Suprapubic skin (tissue), 4 donors: ENCODE measurements at regions not wholly inside any gene's neighbourhood (a gene's known extent, or its start where the extent isn't known, plus 50 kb on each side); places are given as distances from the start of the nearest gene placed in this dataset.

Experiments
- CTCF ChIP-seq, 2 donors: fragments of 200-600 bp in 1 of 2; fragments of 450-650 bp in 1 of 2; sonication (generic) in 1 of 2; IDR thresholded peaks; one replicate each; pipeline ENCODE4 v1.5.1; 2016 to 2019; ENCODE audit warnings: antibody characterized with exemption in 2 of 2, mild to moderate bottlenecking in 1 of 2, moderate library complexity in 1 of 2
- EP300 ChIP-seq: sonication (generic); formaldehyde crosslinking; IDR thresholded peaks from one replicate; pipeline ENCODE4 v1.6.1; 2017; ENCODE audit warnings: antibody characterized with exemption
- POLR2A ChIP-seq, 2 donors: fragments of 450-650 bp; IDR thresholded peaks; one replicate each; pipeline ENCODE4 v1.6.1; 2017; ENCODE audit warnings: antibody characterized with exemption in 2 of 2, mild to moderate bottlenecking in 2 of 2, moderate library complexity in 2 of 2
- POLR2AphosphoS5 ChIP-seq, 3 donors: sonication (generic); formaldehyde crosslinking; IDR thresholded peaks; one replicate each; pipeline ENCODE4 v1.6.1; 2017; ENCODE audit warnings: antibody characterized with exemption in 3 of 3

GRCh38 chr7:17581301-17581700, 282.8 kb downstream of the AHR start:
- TF ChIP-seq CTCF (IDR thresholded peaks at IDR 0.05), result no peak
- TF ChIP-seq POLR2A (IDR thresholded peaks at IDR 0.05), result no peak
- no peak for TF ChIP-seq POLR2AphosphoS5 (IDR thresholded peaks at IDR 0.05)
- no peak for TF ChIP-seq EP300
